NCI-H345 (cell line): ENCODE measurements at regions not wholly inside any gene's neighbourhood (a gene's known extent, or its start where the extent isn't known, plus 50 kb on each side); places are given as distances from the start of the nearest gene placed in this dataset.

Source experiments
- DNase-seq: peaks from one replicate; lab custom pipeline; 2025; lab: John Stamatoyannopoulos, UW

DNA sequence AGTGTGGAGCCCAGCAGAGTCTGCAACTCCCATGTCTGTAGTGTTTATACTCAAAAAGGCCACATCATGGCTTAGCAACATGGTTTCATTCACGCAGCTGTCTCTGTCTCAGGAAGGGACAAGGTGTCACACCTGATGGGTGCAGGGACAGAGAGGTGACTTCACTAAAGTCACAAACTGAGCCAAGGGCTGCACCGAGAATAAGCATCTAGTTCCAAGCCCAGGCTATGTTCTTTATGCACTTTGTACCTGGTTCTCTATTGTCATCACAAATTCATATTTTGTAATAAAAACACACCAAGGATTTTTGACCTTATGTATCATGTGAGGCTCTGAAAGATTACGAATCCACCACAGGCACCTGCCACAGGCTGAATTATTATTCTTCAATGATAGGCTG is 64.9 kb upstream of the STK32A start:
- no peak for DNase-seq

GRCh38 chr5:147170603-147171002 is 64.2 kb upstream of the STK32A start:
- DNase-seq: no peak

- no peak for DNase-seq
These were observed 60.1 kb upstream of the STK32A start for GRCh38 chr5:147174671-147175265.

DNA sequence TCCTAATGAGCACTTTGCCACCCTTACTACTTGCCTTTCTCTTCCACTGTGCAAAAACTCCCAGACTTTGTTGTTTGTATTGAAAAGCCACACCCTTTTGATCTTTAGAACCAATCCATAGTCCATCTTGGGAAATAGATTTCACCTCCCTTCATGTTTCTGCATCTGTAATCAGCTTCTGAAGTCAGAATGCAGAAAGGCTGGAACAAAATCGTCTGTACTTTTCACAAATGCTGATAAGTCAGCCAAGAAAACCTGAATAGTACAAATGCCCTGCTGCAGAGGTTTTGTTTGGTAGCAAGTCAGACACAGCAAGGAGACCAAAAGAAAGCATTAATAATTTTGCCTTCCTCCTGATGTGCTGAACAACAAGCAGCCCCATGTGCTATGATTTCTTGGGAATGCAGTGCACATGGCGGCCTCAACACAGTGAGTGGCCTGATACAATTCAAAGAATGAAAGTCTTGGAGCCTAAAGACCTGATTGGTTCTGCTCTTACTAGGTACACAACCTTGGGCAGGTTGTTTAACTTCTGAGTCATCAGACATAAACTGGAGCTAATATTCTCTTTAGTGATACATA is 59.2 kb upstream of the STK32A start:
- no peak for DNase-seq

DNA sequence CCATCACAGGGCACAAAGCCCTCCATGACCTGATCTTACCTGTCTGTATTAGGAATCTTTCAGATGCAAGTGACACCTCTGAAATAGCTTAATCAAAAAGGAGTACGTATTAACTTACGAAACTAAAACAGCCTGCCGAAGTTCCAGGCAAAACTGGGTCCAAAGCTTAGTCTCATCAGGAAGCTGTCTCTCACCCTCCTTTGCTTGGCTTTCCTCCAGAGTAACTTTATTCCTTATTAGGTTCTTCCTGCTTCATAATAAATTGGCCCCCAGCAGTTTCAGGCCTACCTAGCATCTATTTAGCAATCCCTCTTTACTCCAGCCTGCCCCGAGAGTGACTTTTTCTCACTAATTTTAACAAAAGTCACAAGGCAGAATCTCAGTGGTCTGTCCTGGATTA is 58.4 kb upstream of the STK32A start:
- no peak for DNase-seq

- DNase-seq: no peak
These were observed 57.5 kb upstream of the STK32A start for GRCh38 chr5:147177125-147177840.

- DNase-seq: no peak
These were observed 55.2 kb upstream of the STK32A start for GRCh38 chr5:147179562-147180147.

GRCh38 chr5:147180751-147181150 is 54.1 kb upstream of the STK32A start:
- DNase-seq: no peak
